WERI-Rb-1 (cell line): ENCODE measurements at regions not wholly inside any gene's neighbourhood (a gene's known extent, or its start where the extent isn't known, plus 50 kb on each side); places are given as distances from the start of the nearest gene placed in this dataset.
"Not testable (repeated sequence)": the region's sequence is repeated elsewhere in the genome, so short reads cannot be mapped to it uniquely, and the experiment has no call there.

Experiments used
- DNase-seq: peaks from one replicate; pipeline ENCODE4 v3.0.0-alpha.2; 2020
- H3K27ac ChIP-seq: fragments of 250-450 bp; sonication (Bioruptor Pico); 2 replicates; pipeline ENCODE4 v1.5.1; 2020; ENCODE audit warnings: mild to moderate bottlenecking, moderate library complexity
- H3K27me3 ChIP-seq: fragments of 250-450 bp; sonication (Bioruptor Pico); 2 replicates; pipeline ENCODE4 v1.5.1; 2021; ENCODE audit warnings: mild to moderate bottlenecking, low read depth, moderate library complexity; ENCODE audit not compliant: insufficient read depth, severe bottlenecking
- H3K36me3 ChIP-seq: fragments of 250-450 bp; sonication (Bioruptor Pico); 2 replicates; pipeline ENCODE4 v1.5.1; 2020; ENCODE audit warnings: mild to moderate bottlenecking, moderate library complexity
- H3K4me3 ChIP-seq: 2 replicates; pipeline ENCODE4 v1.5.1; 2011; ENCODE audit warnings: low read depth, mild to moderate bottlenecking, control low read depth, low read length
- H3K9me3 ChIP-seq: fragments of 250-450 bp; sonication (Bioruptor Pico); 2 replicates; pipeline ENCODE4 v1.5.1; 2021; ENCODE audit warnings: mild to moderate bottlenecking, moderate library complexity; ENCODE audit not compliant: severe bottlenecking
- CTCF ChIP-seq: IDR thresholded peaks from 2 replicates; pipeline ENCODE4 v1.5.1; 2011; ENCODE audit warnings: low read depth, mild to moderate bottlenecking, control low read depth, inconsistent platforms, low read length

DNA sequence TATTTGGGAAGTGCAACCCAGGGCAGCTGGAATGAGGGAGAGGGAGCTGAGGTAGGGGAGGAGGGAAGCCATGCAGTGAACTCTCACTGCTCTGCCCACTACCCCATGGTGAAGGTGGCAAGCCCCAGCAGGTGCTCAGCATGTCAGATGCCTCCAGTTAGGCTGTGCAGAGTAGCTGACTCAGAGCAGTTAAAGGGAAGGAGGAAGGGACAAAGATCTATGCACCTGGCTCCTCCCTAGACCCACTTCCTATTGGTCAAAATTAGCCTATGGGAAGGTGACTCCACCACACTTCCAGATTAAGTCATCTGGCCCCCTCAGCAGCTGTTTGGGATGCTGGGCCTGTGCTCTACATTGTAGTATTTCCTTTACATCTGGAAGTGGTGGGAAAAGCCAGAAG lies 125.7 kb upstream of the MTPN start:
- no peak overlapping the region for H3K27ac ChIP-seq
- H3K27me3 ChIP-seq: no peaks in the 10 kb centered on the region
- H3K9me3 ChIP-seq: no peaks in the 10 kb centered on the region
- H3K4me3 ChIP-seq: no peak overlapping the region
- no peaks in the 10 kb centered on the region for H3K36me3 ChIP-seq
- TF ChIP-seq CTCF: no peak
- no peak for DNase-seq

DNA sequence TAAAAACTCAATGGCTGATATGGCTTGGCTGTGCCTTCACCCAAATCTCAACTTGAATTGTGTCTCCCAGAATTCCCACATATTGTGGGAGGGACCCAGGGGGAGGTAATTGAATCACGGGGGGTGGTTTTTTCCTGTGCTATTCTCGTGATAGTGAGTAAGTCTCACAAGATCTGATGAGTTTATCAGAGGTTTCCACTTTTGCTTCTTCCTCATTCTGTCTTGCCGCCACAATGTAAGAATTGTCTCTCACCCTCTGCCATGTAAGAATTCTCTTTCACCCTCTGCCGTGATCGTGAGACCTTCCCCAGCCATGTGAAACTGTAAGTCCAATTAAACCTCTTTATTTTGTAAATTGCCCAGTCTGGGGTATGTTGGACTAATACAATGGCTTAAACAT lies 115.6 kb upstream of the MTPN start:
- not testable (repeated sequence) for H3K9me3 ChIP-seq, H3K27me3 ChIP-seq, H3K4me3 ChIP-seq, DNase-seq, H3K36me3 ChIP-seq, H3K27ac ChIP-seq

GRCh38 chr7:136087881-136088280 lies 110.7 kb upstream of the MTPN start:
- DNase-seq: no peak
- Histone ChIP-seq H3K9me3 (peaks cover 1% of the 10 kb centered on the region), H3K36me3 (no peaks in the 10 kb centered on the region)

GRCh38 chr7:136086712-136087111 lies 109.6 kb upstream of the MTPN start:
- H3K27ac ChIP-seq: no peak overlapping the region

More at GRCh38 chr7:136087881-136088280, 110.7 kb upstream of the MTPN start:
- TF ChIP-seq CTCF: no peak
- no peak overlapping the region for H3K27ac ChIP-seq
- no peak overlapping the region for H3K4me3 ChIP-seq
- H3K27me3 ChIP-seq: no peaks in the 10 kb centered on the region

GRCh38 chr7:136079934-136080333 lies 102.8 kb upstream of the MTPN start:
- DNase-seq: no peak
- no peak for TF ChIP-seq CTCF
- no peak overlapping the region for H3K27ac ChIP-seq
- no peak overlapping the region for H3K4me3 ChIP-seq
- no peaks in the 10 kb centered on the region for H3K36me3 ChIP-seq
- H3K9me3 ChIP-seq: no peaks in the 10 kb centered on the region
- H3K27me3 ChIP-seq: no peaks in the 10 kb centered on the region

More at GRCh38 chr7:136086712-136087111, 109.6 kb upstream of the MTPN start:
- Histone ChIP-seq H3K27me3 (no peaks in the 10 kb centered on the region), H3K9me3 (no peaks in the 10 kb centered on the region), H3K4me3 (no peak overlapping the region), H3K36me3 (no peaks in the 10 kb centered on the region)
- TF ChIP-seq CTCF: no peak
- no peak for DNase-seq

- Histone ChIP-seq H3K27me3 (no peaks in the 10 kb centered on the region), H3K9me3 (no peaks in the 10 kb centered on the region), H3K27ac (no peak overlapping the region), H3K36me3 (no peaks in the 10 kb centered on the region), H3K4me3 (no peak overlapping the region)
- no peak for TF ChIP-seq CTCF
- DNase-seq: no peak
Measured at GRCh38 chr7:136079478-136079892, 102.3 kb upstream of the MTPN start.
